Astrocyte (in vitro differentiated cells and primary cell): ENCODE measurements at regions not wholly inside any gene's neighbourhood (a gene's known extent, or its start where the extent isn't known, plus 50 kb on each side); places are given as distances from the start of the nearest gene placed in this dataset.

Experiments
- DNase-seq: peaks from one replicate; pipeline ENCODE4 v3.0.0-alpha.2; 2010; ENCODE audit warnings: low read depth
- FAIRE-seq: peaks from 2 replicates; lab custom pipeline; 2011; peaks lifted over from hg19 to GRCh38; lab: Jason Lieb, UNC
- H2AFZ ChIP-seq: 2 replicates; pipeline ENCODE4 v1.6.0; 2012; ENCODE audit warnings: low read depth, low read length, inconsistent platforms
- H3K27ac ChIP-seq: 2 replicates; pipeline ENCODE4 v1.5.1; 2011; ENCODE audit warnings: low read depth, low read length, inconsistent platforms
- H3K27me3 ChIP-seq: 2 replicates; pipeline ENCODE4 v1.6.0; 2011; ENCODE audit warnings: low read length, inconsistent platforms; ENCODE audit not compliant: insufficient read depth
- H3K36me3 ChIP-seq: 2 replicates; pipeline ENCODE4 v1.5.1; 2011; ENCODE audit warnings: low read length, inconsistent platforms; ENCODE audit not compliant: insufficient read depth
- H3K4me1 ChIP-seq: 2 replicates; pipeline ENCODE4 v1.5.1; 2011; ENCODE audit warnings: low read length, inconsistent platforms; ENCODE audit not compliant: insufficient read depth
- H3K4me2 ChIP-seq: 2 replicates; pipeline ENCODE4 v1.6.0; 2012; ENCODE audit warnings: low read length, inconsistent platforms
- H3K4me3 ChIP-seq: 2 replicates; pipeline ENCODE4 v1.5.1; 2011; ENCODE audit warnings: low read depth, mild to moderate bottlenecking, low read length, inconsistent platforms; ENCODE audit not compliant: insufficient read depth
- H3K79me2 ChIP-seq: 2 replicates; pipeline ENCODE4 v1.6.0; 2012; ENCODE audit warnings: mild to moderate bottlenecking, low read length, inconsistent platforms; ENCODE audit not compliant: insufficient read depth
- H3K9ac ChIP-seq: 2 replicates; pipeline ENCODE4 v1.6.0; 2012; ENCODE audit warnings: mild to moderate bottlenecking, low read length, inconsistent platforms
- H3K9me3 ChIP-seq: 2 replicates; pipeline ENCODE4 v1.5.1; 2012; ENCODE audit warnings: low read depth, mild to moderate bottlenecking, low read length, inconsistent platforms; ENCODE audit not compliant: insufficient read depth
- H4K20me1 ChIP-seq: 2 replicates; pipeline ENCODE4 v1.6.0; 2012; ENCODE audit warnings: low read length, inconsistent platforms; ENCODE audit not compliant: insufficient read depth
- H3K27ac Mint-ChIP-seq: one replicate; pipeline ENCODE4 v1.8.0; 2021; ENCODE audit warnings: mild to moderate bottlenecking, mixed read lengths; ENCODE audit not compliant: unreplicated experiment
- H3K27me3 Mint-ChIP-seq: one replicate; pipeline ENCODE4 v1.8.0; 2021; ENCODE audit warnings: low read depth, mixed read lengths; ENCODE audit not compliant: unreplicated experiment
- H3K36me3 Mint-ChIP-seq: one replicate; pipeline ENCODE4 v1.8.0; 2021; ENCODE audit warnings: low read depth, mixed read lengths; ENCODE audit not compliant: unreplicated experiment
- H3K4me1 Mint-ChIP-seq: one replicate; pipeline ENCODE4 v1.8.0; 2021; ENCODE audit warnings: low read depth, mixed read lengths; ENCODE audit not compliant: unreplicated experiment
- H3K4me3 Mint-ChIP-seq: one replicate; pipeline ENCODE4 v1.8.0; 2021; ENCODE audit warnings: mild to moderate bottlenecking, moderate library complexity, mixed read lengths; ENCODE audit not compliant: unreplicated experiment
- H3K9me3 Mint-ChIP-seq: one replicate; pipeline ENCODE4 v1.8.0; 2021; ENCODE audit warnings: mild to moderate bottlenecking, mixed read lengths; ENCODE audit not compliant: unreplicated experiment
- CTCF ChIP-seq: IDR thresholded peaks from 2 replicates; pipeline ENCODE4 v1.5.1; 2011; ENCODE audit warnings: low read depth, mild to moderate bottlenecking, inconsistent platforms, low read length, moderate library complexity; ENCODE audit not compliant: insufficient read depth
- EZH2 ChIP-seq: IDR thresholded peaks from 2 replicates; pipeline ENCODE4 v1.6.1; 2012; ENCODE audit warnings: mild to moderate bottlenecking, low read length, inconsistent platforms; ENCODE audit not compliant: insufficient read depth

- H3K4me3 Mint-ChIP-seq, result no peak overlapping the region
- H3K4me2 ChIP-seq, result no peak overlapping the region
- TF ChIP-seq CTCF (no peak), EZH2 (no peak)
These were observed 88.7 kb downstream of the TMEM168 start for GRCh38 chr7:112701456-112701855.

GRCh38 chr7:112707655-112708054, 82.5 kb downstream of the TMEM168 start:
- Histone ChIP-seq H3K27ac (no peak overlapping the region), H4K20me1 (no peaks in the 10 kb centered on the region), H3K79me2 (no peaks in the 10 kb centered on the region), H3K4me2 (no peak overlapping the region), H2AFZ (no peak overlapping the region), H3K4me1 (no peaks in the 10 kb centered on the region), H3K27me3 (no peaks in the 10 kb centered on the region), H3K9ac (no peak overlapping the region), H3K4me3 (no peak overlapping the region), H3K9me3 (no peaks in the 10 kb centered on the region), H3K36me3 (no peaks in the 10 kb centered on the region)
- no peaks in the 10 kb centered on the region for H3K4me1 Mint-ChIP-seq
- no peaks in the 10 kb centered on the region for H3K36me3 Mint-ChIP-seq
- FAIRE-seq, result no peak
- no peak overlapping the region for H3K27ac Mint-ChIP-seq
- DNase-seq, result no peak
- H3K9me3 Mint-ChIP-seq, result no peaks in the 10 kb centered on the region
- no peaks in the 10 kb centered on the region for H3K27me3 Mint-ChIP-seq
- H3K4me3 Mint-ChIP-seq, result no peak overlapping the region
- TF ChIP-seq EZH2 (no peak), CTCF (no peak)

More at GRCh38 chr7:112701456-112701855, 88.7 kb downstream of the TMEM168 start:
- Histone ChIP-seq H3K27me3 (no peaks in the 10 kb centered on the region), H3K9me3 (no peaks in the 10 kb centered on the region), H3K9ac (no peak overlapping the region), H3K4me3 (no peak overlapping the region), H4K20me1 (no peaks in the 10 kb centered on the region), H3K79me2 (no peaks in the 10 kb centered on the region), H3K36me3 (no peaks in the 10 kb centered on the region), H3K4me1 (no peaks in the 10 kb centered on the region), H2AFZ (no peak overlapping the region), H3K27ac (no peak overlapping the region)
- peaks cover 6% of the 10 kb centered on the region for H3K9me3 Mint-ChIP-seq
- H3K27me3 Mint-ChIP-seq, result no peaks in the 10 kb centered on the region
- no peaks in the 10 kb centered on the region for H3K4me1 Mint-ChIP-seq
- no peak overlapping the region for H3K27ac Mint-ChIP-seq
- FAIRE-seq (no peak), DNase-seq (no peak)
- H3K36me3 Mint-ChIP-seq, result no peaks in the 10 kb centered on the region

GRCh38 chr7:112708236-112708635, 82.0 kb downstream of the TMEM168 start:
- no peak for FAIRE-seq
- no peaks in the 10 kb centered on the region for H3K9me3 Mint-ChIP-seq
- no peaks in the 10 kb centered on the region for H3K4me1 ChIP-seq

More at GRCh38 chr7:112708236-112708635, 82.0 kb downstream of the TMEM168 start:
- Histone ChIP-seq H3K4me3 (no peak overlapping the region), H2AFZ (no peak overlapping the region), H3K9ac (no peak overlapping the region), H4K20me1 (no peaks in the 10 kb centered on the region), H3K79me2 (no peaks in the 10 kb centered on the region), H3K27ac (no peak overlapping the region), H3K36me3 (no peaks in the 10 kb centered on the region), H3K9me3 (no peaks in the 10 kb centered on the region), H3K27me3 (no peaks in the 10 kb centered on the region), H3K4me2 (no peak overlapping the region)
- TF ChIP-seq EZH2, result no peak
- TF ChIP-seq CTCF, result no peak
- Mint-ChIP-seq H3K27ac (no peak overlapping the region), H3K27me3 (no peaks in the 10 kb centered on the region), H3K4me1 (no peaks in the 10 kb centered on the region), H3K4me3 (no peak overlapping the region), H3K36me3 (no peaks in the 10 kb centered on the region)
- DNase-seq, result no peak
